ENCODE measurements at regions not wholly inside any gene's neighbourhood (a gene's known extent, or its start where the extent isn't known, plus 50 kb on each side); places are given as distances from the start of the nearest gene placed in this dataset.

DNA sequence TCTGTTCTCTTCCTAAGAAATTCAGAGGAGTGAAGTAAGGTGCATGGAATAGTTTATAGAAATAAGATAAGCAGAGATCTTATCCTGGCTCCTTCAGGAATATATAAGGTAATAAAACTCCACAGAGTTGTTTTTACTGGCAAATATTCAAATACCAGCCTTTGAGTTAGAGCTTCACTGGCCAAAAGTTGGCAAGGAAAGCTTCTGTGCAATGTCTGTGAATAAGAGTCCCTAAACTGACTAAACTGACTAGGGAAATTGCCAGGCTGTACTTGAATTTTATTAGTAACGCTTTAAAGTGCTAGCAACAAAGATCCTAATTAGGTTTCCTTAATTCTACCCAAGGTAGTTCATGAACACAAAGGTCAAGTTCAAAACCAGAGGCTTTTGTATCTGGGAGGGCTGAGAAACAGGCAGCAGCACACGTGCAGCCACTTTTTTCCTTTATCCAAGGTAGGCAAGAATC lies 131.1 kb upstream of the MPDZ start:
- no peak for DNase-seq (ENCODE audit: extremely low read depth, insufficient read length)
- H3K4me3 ChIP-seq (replicated peaks; ENCODE audit: low read depth, low read length) = no peak overlapping the region
- H3K27me3 ChIP-seq (replicated peaks; ENCODE audit: control insufficient read depth, insufficient read depth, low read length) = no peaks in the 10 kb centered on the region
- H3K36me3 ChIP-seq (ENCODE audit: control insufficient read depth, insufficient read depth, low read length) = no peaks in the 10 kb centered on the region
- TF ChIP-seq, protein P1, sequence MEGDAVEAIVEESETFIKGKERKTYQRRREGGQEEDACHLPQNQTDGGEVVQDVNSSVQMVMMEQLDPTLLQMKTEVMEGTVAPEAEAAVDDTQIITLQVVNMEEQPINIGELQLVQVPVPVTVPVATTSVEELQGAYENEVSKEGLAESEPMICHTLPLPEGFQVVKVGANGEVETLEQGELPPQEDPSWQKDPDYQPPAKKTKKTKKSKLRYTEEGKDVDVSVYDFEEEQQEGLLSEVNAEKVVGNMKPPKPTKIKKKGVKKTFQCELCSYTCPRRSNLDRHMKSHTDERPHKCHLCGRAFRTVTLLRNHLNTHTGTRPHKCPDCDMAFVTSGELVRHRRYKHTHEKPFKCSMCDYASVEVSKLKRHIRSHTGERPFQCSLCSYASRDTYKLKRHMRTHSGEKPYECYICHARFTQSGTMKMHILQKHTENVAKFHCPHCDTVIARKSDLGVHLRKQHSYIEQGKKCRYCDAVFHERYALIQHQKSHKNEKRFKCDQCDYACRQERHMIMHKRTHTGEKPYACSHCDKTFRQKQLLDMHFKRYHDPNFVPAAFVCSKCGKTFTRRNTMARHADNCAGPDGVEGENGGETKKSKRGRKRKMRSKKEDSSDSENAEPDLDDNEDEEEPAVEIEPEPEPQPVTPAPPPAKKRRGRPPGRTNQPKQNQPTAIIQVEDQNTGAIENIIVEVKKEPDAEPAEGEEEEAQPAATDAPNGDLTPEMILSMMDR (IDR thresholded peaks at IDR 0.05; ENCODE audit: insufficient read depth, low read length, poor library complexity, severe bottlenecking) = no peak

DNA sequence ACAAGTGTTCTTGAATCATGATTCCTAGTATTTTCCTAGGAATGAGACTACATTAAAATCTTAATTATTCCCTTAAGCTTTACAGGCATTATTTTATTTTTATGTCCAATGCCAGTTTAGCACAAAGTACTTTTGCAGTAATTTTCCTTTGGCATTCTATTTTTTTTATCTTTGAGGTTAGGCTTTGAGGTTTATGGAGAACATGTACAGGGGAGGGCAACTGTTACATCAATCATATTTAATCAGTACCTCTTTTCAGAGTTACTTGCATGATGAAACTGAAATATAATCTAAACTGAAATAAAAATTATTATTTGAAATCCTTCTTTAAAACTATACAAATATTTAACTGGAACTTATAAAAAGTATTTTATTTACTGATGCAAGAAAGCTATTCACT lies 118.2 kb upstream of the MPDZ start:
- Histone ChIP-seq H3K4me3 (replicated peaks; ENCODE audit: low read depth, low read length) (no peak overlapping the region), H3K36me3 (ENCODE audit: control insufficient read depth, insufficient read depth, low read length) (no peaks in the 10 kb centered on the region), H3K27me3 (replicated peaks; ENCODE audit: control insufficient read depth, insufficient read depth, low read length) (no peaks in the 10 kb centered on the region)
- no peak for DNase-seq (ENCODE audit: extremely low read depth, insufficient read length)
- TF ChIP-seq, protein P1 (IDR thresholded peaks at IDR 0.05; ENCODE audit: insufficient read depth, low read length, poor library complexity, severe bottlenecking) = no peak

DNA sequence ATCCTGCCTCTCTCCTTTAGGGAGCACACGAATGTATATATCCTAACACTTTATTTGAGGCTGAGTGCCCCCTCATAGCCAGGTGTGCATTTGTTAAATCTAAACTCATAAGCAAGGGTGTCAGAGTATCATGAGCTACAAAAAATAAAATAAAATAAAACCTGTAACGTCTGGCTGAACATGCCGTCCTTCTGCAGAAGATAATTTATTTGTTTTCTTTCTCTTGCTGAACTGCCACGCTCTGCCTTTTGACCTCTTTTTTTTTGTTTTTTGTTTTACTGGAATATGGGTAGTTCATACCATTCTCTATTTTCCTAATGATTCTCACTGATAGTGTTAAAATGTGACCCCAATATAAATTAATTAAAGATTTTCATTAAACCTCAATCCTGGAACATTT lies 117.7 kb upstream of the MPDZ start:
- no peak for DNase-seq (ENCODE audit: extremely low read depth, insufficient read length)
- H3K4me3 ChIP-seq (replicated peaks; ENCODE audit: low read depth, low read length) = no peak overlapping the region
- no peaks in the 10 kb centered on the region for H3K36me3 ChIP-seq (ENCODE audit: control insufficient read depth, insufficient read depth, low read length)
- H3K27me3 ChIP-seq (replicated peaks; ENCODE audit: control insufficient read depth, insufficient read depth, low read length) = no peaks in the 10 kb centered on the region
- TF ChIP-seq, protein P1 (IDR thresholded peaks at IDR 0.05; ENCODE audit: insufficient read depth, low read length, poor library complexity, severe bottlenecking) = no peak

DNA sequence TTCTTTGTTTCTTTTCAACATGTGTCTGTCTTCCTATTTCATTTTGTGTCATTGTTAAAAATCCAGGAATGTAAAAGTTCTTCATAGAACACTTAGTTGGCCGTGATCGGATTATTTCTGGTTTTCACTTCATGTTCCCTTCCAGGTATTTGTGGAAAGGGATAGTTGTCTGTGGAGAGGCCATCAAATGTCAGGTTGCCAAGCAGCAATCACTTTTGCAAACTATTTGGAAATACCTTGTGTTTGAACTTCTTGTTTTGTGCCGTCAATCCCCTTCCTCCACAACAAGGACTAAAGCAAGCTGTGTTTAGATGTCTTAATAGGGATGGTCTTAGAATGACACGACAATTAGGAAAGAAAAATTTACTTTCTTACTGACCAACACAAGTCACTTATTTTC lies 116.9 kb upstream of the MPDZ start:
- no peak for DNase-seq (ENCODE audit: extremely low read depth, insufficient read length)
- no peaks in the 10 kb centered on the region for H3K36me3 ChIP-seq (ENCODE audit: control insufficient read depth, insufficient read depth, low read length)
- TF ChIP-seq, protein P1 (IDR thresholded peaks at IDR 0.05; ENCODE audit: insufficient read depth, low read length, poor library complexity, severe bottlenecking) = no peak
- no peak overlapping the region for H3K4me3 ChIP-seq (replicated peaks; ENCODE audit: low read depth, low read length)
- H3K27me3 ChIP-seq (replicated peaks; ENCODE audit: control insufficient read depth, insufficient read depth, low read length) = no peaks in the 10 kb centered on the region

DNA sequence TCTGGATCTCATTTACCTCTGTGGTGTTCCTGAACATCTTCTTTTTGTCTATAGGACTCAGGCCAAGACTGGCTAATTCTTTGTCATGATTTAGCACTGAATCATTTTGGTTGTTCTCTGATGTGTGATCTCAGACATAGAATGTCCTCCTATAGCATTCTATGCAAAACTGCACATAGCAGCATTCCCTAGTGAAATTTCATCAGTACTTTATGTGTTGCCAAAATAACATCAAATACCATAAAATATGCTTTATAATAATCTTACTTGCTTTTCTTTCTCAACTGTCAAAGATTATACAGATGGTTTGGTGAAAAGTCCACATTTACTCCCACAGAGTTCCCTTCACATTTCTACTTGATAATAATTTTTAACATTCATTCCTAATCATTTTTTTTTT lies 115.7 kb upstream of the MPDZ start:
- no peak for DNase-seq (ENCODE audit: extremely low read depth, insufficient read length)
- Histone ChIP-seq H3K27me3 (replicated peaks; ENCODE audit: control insufficient read depth, insufficient read depth, low read length) (no peaks in the 10 kb centered on the region), H3K36me3 (ENCODE audit: control insufficient read depth, insufficient read depth, low read length) (no peaks in the 10 kb centered on the region), H3K4me3 (replicated peaks; ENCODE audit: low read depth, low read length) (no peak overlapping the region)
- TF ChIP-seq, protein P1 (IDR thresholded peaks at IDR 0.05; ENCODE audit: insufficient read depth, low read length, poor library complexity, severe bottlenecking) = no peak

DNA sequence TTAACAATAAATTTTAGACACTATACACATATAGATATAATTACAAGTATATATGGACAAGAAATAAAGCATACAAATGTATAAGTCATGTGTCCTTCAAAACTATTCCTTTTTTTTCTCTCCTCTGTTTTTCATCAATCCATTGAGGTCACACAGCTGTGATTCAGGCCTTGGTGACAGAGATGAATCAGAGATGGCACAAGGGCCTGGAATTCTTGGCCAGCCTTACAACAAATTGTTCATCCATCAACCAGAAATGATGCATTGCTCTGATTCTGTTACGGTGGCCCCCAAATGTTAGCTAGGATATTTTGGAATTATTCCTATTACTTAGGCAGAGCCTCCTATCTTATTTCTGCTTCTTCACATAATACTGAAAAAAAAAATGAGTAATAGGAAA lies 108.7 kb upstream of the MPDZ start:
- no peak for DNase-seq (ENCODE audit: extremely low read depth, insufficient read length)
- no peaks in the 10 kb centered on the region for H3K36me3 ChIP-seq (ENCODE audit: control insufficient read depth, insufficient read depth, low read length)
- TF ChIP-seq, protein P1 (IDR thresholded peaks at IDR 0.05; ENCODE audit: insufficient read depth, low read length, poor library complexity, severe bottlenecking) = no peak
- no peaks in the 10 kb centered on the region for H3K27me3 ChIP-seq (replicated peaks; ENCODE audit: control insufficient read depth, insufficient read depth, low read length)
- H3K4me3 ChIP-seq (replicated peaks; ENCODE audit: low read depth, low read length) = no peak overlapping the region
